ENCODE measurements at regions not wholly inside any gene's neighbourhood (a gene's known extent, or its start where the extent isn't known, plus 50 kb on each side); places are given as distances from the start of the nearest gene placed in this dataset.

DNA sequence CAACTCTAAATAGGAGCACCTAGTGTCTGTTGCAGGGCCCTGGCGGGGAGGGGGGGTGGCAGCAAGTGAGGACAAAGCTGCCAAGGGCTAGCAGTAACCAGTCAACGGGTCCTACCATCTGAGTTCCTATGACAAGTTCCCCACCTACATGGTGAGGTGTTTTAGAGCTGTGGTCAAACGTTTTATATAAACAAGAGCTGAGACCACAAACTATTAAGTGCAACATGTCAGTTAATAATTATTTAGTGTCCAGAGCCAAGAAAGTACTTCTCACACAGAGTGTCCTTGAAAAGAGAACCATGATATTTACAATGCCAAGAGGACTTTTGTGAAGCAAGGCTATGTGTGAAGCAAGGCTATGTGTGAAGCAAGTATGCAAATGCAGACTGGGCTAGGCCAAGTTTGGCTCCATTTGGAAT is 434.7 kb downstream of the TNS3 start (continued):
- TF ChIP-seq CHD1 (IDR thresholded peaks at IDR 0.05; ENCODE audit: low read depth, low read length) (no peak), SRF (IDR thresholded peaks at IDR 0.05; ENCODE audit: low read depth in 2 of 2, low read length in 2 of 2) (no peak)

DNA sequence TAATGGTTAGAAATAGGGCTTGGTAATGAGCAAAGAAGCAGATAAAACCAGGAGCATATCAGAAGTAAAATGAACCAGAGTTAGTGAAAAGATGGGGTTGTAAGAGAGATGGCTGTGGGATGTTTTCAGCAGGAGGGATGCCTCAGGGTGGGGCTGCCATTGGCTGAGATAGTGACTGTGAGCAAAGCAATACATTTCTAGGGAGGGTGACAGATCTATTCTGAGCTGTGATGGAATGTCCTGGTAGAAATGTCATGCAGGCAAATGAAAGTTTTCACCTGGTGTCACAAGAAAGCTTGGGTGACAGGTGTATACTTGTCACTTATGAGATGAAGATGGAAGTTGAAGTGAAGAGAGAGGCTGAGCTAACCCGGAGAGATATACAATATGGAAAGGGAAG is 435.9 kb downstream of the TNS3 start:
- in situ Hi-C loops (cut with MboI) (no loop called here), intact Hi-C loops (cut with micrococcal nuclease; ENCODE audit: unreplicated experiment) (no loop called here)
- ChIA-PET POLR2A (no interaction called here), SMC1A (ENCODE audit: uncharacterized antibody, unreplicated experiment) (no interaction called here), RAD21 (ENCODE audit: unreplicated experiment) (no interaction called here), CTCF (no interaction called here)
- no peaks in the 10 kb centered on the region for H3K4me1 ChIP-seq (ENCODE audit: control insufficient read depth, insufficient read depth, low read length)
- no TSS peak for BruUV-seq (replicated peaks)
- H3K4me2 ChIP-seq (ENCODE audit: control insufficient read depth, insufficient read depth) = no peak overlapping the region
- H3K79me2 ChIP-seq (ENCODE audit: control insufficient read depth, insufficient read depth, low read length) = no peaks in the 10 kb centered on the region
- H3K9me3 ChIP-seq (replicated peaks; ENCODE audit: control insufficient read depth, insufficient read depth, low read length) = no peaks in the 10 kb centered on the region
- H3K4me3 ChIP-seq = no peak overlapping the region
- no peak overlapping the region for H2AFZ ChIP-seq (ENCODE audit: control insufficient read depth, low read depth, low read length)
- no peak for ATAC-seq
- DNase-seq (ENCODE audit: low read depth, low spot score) = no peak
- H4K20me1 ChIP-seq (ENCODE audit: control insufficient read depth, insufficient read depth) = no peaks in the 10 kb centered on the region
- H3K27ac ChIP-seq (ENCODE audit: control insufficient read depth, insufficient read depth) = no peak overlapping the region
- no peaks in the 10 kb centered on the region for H3K36me3 ChIP-seq (ENCODE audit: control insufficient read depth in 2 of 2, insufficient read depth in 2 of 2, low read length in 1 of 2)
- no peak overlapping the region for H3K9ac ChIP-seq (ENCODE audit: control insufficient read depth, insufficient read depth, low read length)
- 0% methylated on average over 1 of the region's 1 CpG for WGBS (ENCODE audit: insufficient coverage, insufficient replicate concordance, low lambda C conversion rate, missing lambda C conversion rate)
- FAIRE-seq = no peak
- H3K27me3 ChIP-seq (replicated peaks in 1 of 2; ENCODE audit: control insufficient read depth in 2 of 2, insufficient read depth in 2 of 2, low read length in 1 of 2) = no peaks in the 10 kb centered on the region; a peak in 1 of 4 replicates
- TF ChIP-seq, protein P1, sequence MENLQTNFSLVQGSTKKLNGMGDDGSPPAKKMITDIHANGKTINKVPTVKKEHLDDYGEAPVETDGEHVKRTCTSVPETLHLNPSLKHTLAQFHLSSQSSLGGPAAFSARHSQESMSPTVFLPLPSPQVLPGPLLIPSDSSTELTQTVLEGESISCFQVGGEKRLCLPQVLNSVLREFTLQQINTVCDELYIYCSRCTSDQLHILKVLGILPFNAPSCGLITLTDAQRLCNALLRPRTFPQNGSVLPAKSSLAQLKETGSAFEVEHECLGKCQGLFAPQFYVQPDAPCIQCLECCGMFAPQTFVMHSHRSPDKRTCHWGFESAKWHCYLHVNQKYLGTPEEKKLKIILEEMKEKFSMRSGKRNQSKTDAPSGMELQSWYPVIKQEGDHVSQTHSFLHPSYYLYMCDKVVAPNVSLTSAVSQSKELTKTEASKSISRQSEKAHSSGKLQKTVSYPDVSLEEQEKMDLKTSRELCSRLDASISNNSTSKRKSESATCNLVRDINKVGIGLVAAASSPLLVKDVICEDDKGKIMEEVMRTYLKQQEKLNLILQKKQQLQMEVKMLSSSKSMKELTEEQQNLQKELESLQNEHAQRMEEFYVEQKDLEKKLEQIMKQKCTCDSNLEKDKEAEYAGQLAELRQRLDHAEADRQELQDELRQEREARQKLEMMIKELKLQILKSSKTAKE (IDR thresholded peaks at IDR 0.05; ENCODE audit: low read depth, poor library complexity, severe bottlenecking) = no peak
- TF ChIP-seq SREBF1 (IDR thresholded peaks at IDR 0.05; ENCODE audit: low read length) = no peak
- TF ChIP-seq HCFC1 (IDR thresholded peaks at IDR 0.05; ENCODE audit: low read length) = no peak
- no peak for TF ChIP-seq RCOR1 (conservative IDR thresholded peaks at IDR 0.05; ENCODE audit: low read depth, low read length)
- no peak for TF ChIP-seq STAT1 (conservative IDR thresholded peaks at IDR 0.05)
- TF ChIP-seq, protein P2, sequence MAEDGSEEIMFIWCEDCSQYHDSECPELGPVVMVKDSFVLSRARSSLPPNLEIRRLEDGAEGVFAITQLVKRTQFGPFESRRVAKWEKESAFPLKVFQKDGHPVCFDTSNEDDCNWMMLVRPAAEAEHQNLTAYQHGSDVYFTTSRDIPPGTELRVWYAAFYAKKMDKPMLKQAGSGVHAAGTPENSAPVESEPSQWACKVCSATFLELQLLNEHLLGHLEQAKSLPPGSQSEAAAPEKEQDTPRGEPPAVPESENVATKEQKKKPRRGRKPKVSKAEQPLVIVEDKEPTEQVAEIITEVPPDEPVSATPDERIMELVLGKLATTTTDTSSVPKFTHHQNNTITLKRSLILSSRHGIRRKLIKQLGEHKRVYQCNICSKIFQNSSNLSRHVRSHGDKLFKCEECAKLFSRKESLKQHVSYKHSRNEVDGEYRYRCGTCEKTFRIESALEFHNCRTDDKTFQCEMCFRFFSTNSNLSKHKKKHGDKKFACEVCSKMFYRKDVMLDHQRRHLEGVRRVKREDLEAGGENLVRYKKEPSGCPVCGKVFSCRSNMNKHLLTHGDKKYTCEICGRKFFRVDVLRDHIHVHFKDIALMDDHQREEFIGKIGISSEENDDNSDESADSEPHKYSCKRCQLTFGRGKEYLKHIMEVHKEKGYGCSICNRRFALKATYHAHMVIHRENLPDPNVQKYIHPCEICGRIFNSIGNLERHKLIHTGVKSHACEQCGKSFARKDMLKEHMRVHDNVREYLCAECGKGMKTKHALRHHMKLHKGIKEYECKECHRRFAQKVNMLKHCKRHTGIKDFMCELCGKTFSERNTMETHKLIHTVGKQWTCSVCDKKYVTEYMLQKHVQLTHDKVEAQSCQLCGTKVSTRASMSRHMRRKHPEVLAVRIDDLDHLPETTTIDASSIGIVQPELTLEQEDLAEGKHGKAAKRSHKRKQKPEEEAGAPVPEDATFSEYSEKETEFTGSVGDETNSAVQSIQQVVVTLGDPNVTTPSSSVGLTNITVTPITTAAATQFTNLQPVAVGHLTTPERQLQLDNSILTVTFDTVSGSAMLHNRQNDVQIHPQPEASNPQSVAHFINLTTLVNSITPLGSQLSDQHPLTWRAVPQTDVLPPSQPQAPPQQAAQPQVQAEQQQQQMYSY (CRISPR knock-in tag; IDR thresholded peaks at IDR 0.05) = no peak
- no peak for TF ChIP-seq SPI1 (IDR thresholded peaks at IDR 0.05; ENCODE audit: borderline replicate concordance, insufficient read depth, low read depth, low read length)
- TF ChIP-seq NFXL1 (IDR thresholded peaks at IDR 0.05; ENCODE audit: borderline replicate concordance) = no peak
- TF ChIP-seq JUNB (IDR thresholded peaks at IDR 0.05) = no peak
- TF ChIP-seq, protein P3, sequence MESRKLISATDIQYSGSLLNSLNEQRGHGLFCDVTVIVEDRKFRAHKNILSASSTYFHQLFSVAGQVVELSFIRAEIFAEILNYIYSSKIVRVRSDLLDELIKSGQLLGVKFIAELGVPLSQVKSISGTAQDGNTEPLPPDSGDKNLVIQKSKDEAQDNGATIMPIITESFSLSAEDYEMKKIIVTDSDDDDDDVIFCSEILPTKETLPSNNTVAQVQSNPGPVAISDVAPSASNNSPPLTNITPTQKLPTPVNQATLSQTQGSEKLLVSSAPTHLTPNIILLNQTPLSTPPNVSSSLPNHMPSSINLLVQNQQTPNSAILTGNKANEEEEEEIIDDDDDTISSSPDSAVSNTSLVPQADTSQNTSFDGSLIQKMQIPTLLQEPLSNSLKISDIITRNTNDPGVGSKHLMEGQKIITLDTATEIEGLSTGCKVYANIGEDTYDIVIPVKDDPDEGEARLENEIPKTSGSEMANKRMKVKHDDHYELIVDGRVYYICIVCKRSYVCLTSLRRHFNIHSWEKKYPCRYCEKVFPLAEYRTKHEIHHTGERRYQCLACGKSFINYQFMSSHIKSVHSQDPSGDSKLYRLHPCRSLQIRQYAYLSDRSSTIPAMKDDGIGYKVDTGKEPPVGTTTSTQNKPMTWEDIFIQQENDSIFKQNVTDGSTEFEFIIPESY (IDR thresholded peaks at IDR 0.05) = no peak
- no peak for TF ChIP-seq KDM1A (IDR thresholded peaks at IDR 0.05; ENCODE audit: borderline replicate concordance)
- no peak for TF ChIP-seq CHD1 (IDR thresholded peaks at IDR 0.05; ENCODE audit: low read depth, low read length)
- no peak for TF ChIP-seq KAT2A (conservative IDR thresholded peaks at IDR 0.05; ENCODE audit: control insufficient read depth, low read depth, low read length)
- TF ChIP-seq SIX5 (IDR thresholded peaks at IDR 0.05; ENCODE audit: low read depth, low read length, severe bottlenecking) = no peak
